ENCODE measurements at regions not wholly inside any gene's neighbourhood (a gene's known extent, or its start where the extent isn't known, plus 50 kb on each side); places are given as distances from the start of the nearest gene placed in this dataset.
A peak's percentile ranks its signal among the peaks of the same experiment; 100 is the strongest.

DNA sequence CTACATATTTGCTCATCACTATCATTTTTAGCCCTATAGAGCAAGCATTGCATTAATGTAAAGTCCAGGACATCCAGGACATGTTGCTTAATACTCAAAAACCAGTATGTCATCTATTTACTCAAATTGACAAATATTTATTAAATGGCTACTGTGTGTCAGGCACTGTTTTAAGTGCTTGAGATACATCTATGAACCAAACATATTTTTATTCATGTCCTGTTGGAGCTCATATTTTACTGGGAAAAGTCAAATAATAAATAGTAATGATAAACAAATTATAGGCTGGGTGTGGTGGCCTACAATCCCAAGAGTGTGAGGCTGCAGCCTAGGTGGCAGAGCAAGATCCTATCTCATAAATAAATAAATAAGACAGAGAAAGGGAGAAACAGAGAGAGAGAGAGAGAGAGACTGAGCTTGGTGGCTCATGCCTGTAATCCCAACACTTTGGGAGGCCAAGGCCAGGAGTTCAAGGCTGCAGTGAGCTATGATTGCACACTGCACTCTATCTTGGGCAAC lies 227.9 kb downstream of the GJA1 start:
- ChIA-PET CTCF (interaction anchor here (1.0 kb wide), 1 partner anchor 233 kb away, joined by 3 read pairs; no protein-coding TSS in a partner anchor), POLR2A (no interaction called here)
- Histone ChIP-seq H3K27ac (ENCODE audit: extremely low read depth, low read depth, low read length) (no peak overlapping the region), H3K36me3 (ENCODE audit: control insufficient read depth in 2 of 2, insufficient read depth in 1 of 2, low read length in 2 of 2) (no peaks in the 10 kb centered on the region), H3K9me3 (ENCODE audit: control insufficient read depth, insufficient read depth, low read depth, low read length) (no peaks in the 10 kb centered on the region), H3K4me1 (ENCODE audit: control insufficient read depth, insufficient read depth, low read length) (no peaks in the 10 kb centered on the region), H3K4me3 (ENCODE audit: low read depth, low read length) (no peak overlapping the region)
- TF ChIP-seq FEZF1 (tag by site-specific recombination; IDR thresholded peaks at IDR 0.05), result no peak
- TF ChIP-seq ZBTB8A (tag by site-specific recombination; IDR thresholded peaks at IDR 0.05), result no peak
- no peak for TF ChIP-seq MZF1 (tag by site-specific recombination; IDR thresholded peaks at IDR 0.05; ENCODE audit: borderline replicate concordance)
- no peak for TF ChIP-seq ZNF221 (tag by site-specific recombination; IDR thresholded peaks at IDR 0.05; ENCODE audit: borderline replicate concordance)
- TF ChIP-seq, protein P1, sequence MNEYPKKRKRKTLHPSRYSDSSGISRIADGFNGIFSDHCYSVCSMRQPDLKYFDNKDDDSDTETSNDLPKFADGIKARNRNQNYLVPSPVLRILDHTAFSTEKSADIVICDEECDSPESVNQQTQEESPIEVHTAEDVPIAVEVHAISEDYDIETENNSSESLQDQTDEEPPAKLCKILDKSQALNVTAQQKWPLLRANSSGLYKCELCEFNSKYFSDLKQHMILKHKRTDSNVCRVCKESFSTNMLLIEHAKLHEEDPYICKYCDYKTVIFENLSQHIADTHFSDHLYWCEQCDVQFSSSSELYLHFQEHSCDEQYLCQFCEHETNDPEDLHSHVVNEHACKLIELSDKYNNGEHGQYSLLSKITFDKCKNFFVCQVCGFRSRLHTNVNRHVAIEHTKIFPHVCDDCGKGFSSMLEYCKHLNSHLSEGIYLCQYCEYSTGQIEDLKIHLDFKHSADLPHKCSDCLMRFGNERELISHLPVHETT (tag by site-specific recombination; IDR thresholded peaks at IDR 0.05), result no peak

DNA sequence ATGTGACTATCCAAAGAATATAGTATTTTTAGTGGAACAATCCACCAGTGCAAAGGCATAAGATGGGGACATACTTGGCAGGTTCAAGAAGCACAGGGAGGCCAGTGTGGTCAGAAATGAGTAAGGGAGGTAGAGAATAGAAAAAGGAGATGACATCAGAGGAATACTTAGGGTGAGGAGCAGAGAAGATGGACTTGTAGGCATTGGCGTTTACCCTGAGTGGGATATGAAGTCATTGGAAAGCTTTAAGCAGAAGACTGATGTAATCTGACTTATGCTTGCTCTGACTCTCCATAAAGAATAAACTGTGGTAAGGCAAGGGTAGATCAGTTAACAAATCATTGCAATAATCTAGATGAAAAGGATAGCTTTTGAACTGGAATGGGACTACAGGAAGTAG lies 228.7 kb downstream of the GJA1 start:
- Histone ChIP-seq H3K9me3 (ENCODE audit: control insufficient read depth, insufficient read depth, low read depth, low read length) (no peaks in the 10 kb centered on the region), H3K4me3 (ENCODE audit: low read depth, low read length) (no peak overlapping the region), H3K27ac (ENCODE audit: extremely low read depth, low read depth, low read length) (no peak overlapping the region), H3K36me3 (ENCODE audit: control insufficient read depth in 2 of 2, insufficient read depth in 1 of 2, low read length in 2 of 2) (no peaks in the 10 kb centered on the region), H3K4me1 (ENCODE audit: control insufficient read depth, insufficient read depth, low read length) (no peaks in the 10 kb centered on the region)
- ChIA-PET CTCF (interaction anchor here (1.0 kb wide), 1 partner anchor 234 kb away, joined by 3 read pairs; no protein-coding TSS in a partner anchor), POLR2A (no interaction called here)
- TF ChIP-seq ZNF629 (tag by site-specific recombination; IDR thresholded peaks at IDR 0.05), result peak; percentile 73
- 0 out of 2 replicates have a peak, but pooled peaks have one; percentile 48 for TF ChIP-seq INSM2 (tag by site-specific recombination; IDR thresholded peaks at IDR 0.05)
- peak; percentile 58; the same call in 1 of the 2 replicates for TF ChIP-seq ZEB2 (tag by site-specific recombination; IDR thresholded peaks at IDR 0.05)
- TF ChIP-seq ZBTB21 (tag by site-specific recombination; IDR thresholded peaks at IDR 0.05), result peak; percentile 78; the same call in 1 of the 2 replicates
- TF ChIP-seq, protein P2, sequence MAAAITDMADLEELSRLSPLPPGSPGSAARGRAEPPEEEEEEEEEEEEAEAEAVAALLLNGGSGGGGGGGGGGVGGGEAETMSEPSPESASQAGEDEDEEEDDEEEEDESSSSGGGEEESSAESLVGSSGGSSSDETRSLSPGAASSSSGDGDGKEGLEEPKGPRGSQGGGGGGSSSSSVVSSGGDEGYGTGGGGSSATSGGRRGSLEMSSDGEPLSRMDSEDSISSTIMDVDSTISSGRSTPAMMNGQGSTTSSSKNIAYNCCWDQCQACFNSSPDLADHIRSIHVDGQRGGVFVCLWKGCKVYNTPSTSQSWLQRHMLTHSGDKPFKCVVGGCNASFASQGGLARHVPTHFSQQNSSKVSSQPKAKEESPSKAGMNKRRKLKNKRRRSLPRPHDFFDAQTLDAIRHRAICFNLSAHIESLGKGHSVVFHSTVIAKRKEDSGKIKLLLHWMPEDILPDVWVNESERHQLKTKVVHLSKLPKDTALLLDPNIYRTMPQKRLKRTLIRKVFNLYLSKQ (tag by site-specific recombination; IDR thresholded peaks at IDR 0.05; ENCODE audit: borderline replicate concordance), result no peak
- peak; percentile 57 for TF ChIP-seq ZNF335 (tag by site-specific recombination; conservative IDR thresholded peaks at IDR 0.05)
- TF ChIP-seq HOXD13 (CRISPR knock-in tag; IDR thresholded peaks at IDR 0.05; ENCODE audit: borderline replicate concordance), result no peak
- TF ChIP-seq ZNF398 (tag by site-specific recombination; IDR thresholded peaks at IDR 0.05), result peak; percentile 36; the same call in 1 of the 2 replicates
- TF ChIP-seq, protein P1 (tag by site-specific recombination; IDR thresholded peaks at IDR 0.05), result 0 out of 2 replicates have a peak, but pooled peaks have one; percentile 29
- peak; percentile 82; the same call in 1 of the 2 replicates for TF ChIP-seq ZNF530 (tag by site-specific recombination; IDR thresholded peaks at IDR 0.05; ENCODE audit: low read depth)
- TF ChIP-seq, protein P3, sequence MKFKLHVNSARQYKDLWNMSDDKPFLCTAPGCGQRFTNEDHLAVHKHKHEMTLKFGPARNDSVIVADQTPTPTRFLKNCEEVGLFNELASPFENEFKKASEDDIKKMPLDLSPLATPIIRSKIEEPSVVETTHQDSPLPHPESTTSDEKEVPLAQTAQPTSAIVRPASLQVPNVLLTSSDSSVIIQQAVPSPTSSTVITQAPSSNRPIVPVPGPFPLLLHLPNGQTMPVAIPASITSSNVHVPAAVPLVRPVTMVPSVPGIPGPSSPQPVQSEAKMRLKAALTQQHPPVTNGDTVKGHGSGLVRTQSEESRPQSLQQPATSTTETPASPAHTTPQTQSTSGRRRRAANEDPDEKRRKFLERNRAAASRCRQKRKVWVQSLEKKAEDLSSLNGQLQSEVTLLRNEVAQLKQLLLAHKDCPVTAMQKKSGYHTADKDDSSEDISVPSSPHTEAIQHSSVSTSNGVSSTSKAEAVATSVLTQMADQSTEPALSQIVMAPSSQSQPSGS (tag by site-specific recombination; IDR thresholded peaks at IDR 0.05; ENCODE audit: low read depth), result peak; percentile 84
- no peak for TF ChIP-seq ZNF777 (tag by site-specific recombination; IDR thresholded peaks at IDR 0.05; ENCODE audit: borderline replicate concordance)
- peak; percentile 50 for TF ChIP-seq ZNF518A (tag by site-specific recombination; conservative IDR thresholded peaks at IDR 0.05; ENCODE audit: low read depth)
- no peak for TF ChIP-seq TRIM28 (IDR thresholded peaks at IDR 0.05; ENCODE audit: borderline replicate concordance, low read length)
- 0 out of 2 replicates have a peak, but pooled peaks have one; percentile 26 for TF ChIP-seq ZBTB48 (tag by site-specific recombination; IDR thresholded peaks at IDR 0.05)
